SU-DHL-6 (cell line): ENCODE measurements at regions not wholly inside any gene's neighbourhood (a gene's known extent, or its start where the extent isn't known, plus 50 kb on each side); places are given as distances from the start of the nearest gene placed in this dataset.

Experiments used
- H2AFZ ChIP-seq: fragments of 200-600 bp; sonication (generic); 2 replicates; pipeline ENCODE4 v1.6.1; 2014; ENCODE audit warnings: low read depth, mild to moderate bottlenecking, moderate library complexity, mixed read lengths, antibody characterized with exemption, low read length; ENCODE audit not compliant: severe bottlenecking
- H3F3A ChIP-seq: fragments of 200-600 bp; shearing (Covaris generic); 2 replicates; pipeline ENCODE4 v1.6.0; 2016; ENCODE audit warnings: antibody characterized with exemption, mild to moderate bottlenecking; ENCODE audit not compliant: insufficient read depth
- H3K27ac ChIP-seq: fragments of 200-600 bp; sonication (generic); 2 replicates; pipeline ENCODE4 v1.5.1; 2016; ENCODE audit warnings: low read depth, mild to moderate bottlenecking, low read length, moderate library complexity, mixed read lengths
- H3K27me3 ChIP-seq: fragments of 200-600 bp; sonication (generic), shearing (Covaris generic); 2 replicates; pipeline ENCODE4 v1.6.0; 2014; ENCODE audit warnings: mild to moderate bottlenecking, low read length
- H3K36me3 ChIP-seq: fragments of 200-600 bp; sonication (generic); 2 replicates; pipeline ENCODE4 v1.6.1; 2014; ENCODE audit warnings: mild to moderate bottlenecking, low read length, mixed read lengths
- H3K4me2 ChIP-seq: fragments of 300-600, 200-600 bp; shearing (Covaris generic), sonication (generic); 2 replicates; pipeline ENCODE4 v1.6.0; 2014; ENCODE audit warnings: low read length, low read depth, mild to moderate bottlenecking; ENCODE audit not compliant: poor library complexity, severe bottlenecking
- H3K4me3 ChIP-seq: fragments of 200-600 bp; sonication (generic); 2 replicates; pipeline ENCODE4 v1.5.1; 2014; ENCODE audit warnings: antibody characterized with exemption, low read length, mild to moderate bottlenecking, mixed read lengths; ENCODE audit not compliant: insufficient read depth, poor library complexity, severe bottlenecking
- H3K79me2 ChIP-seq: fragments of 200-600 bp; sonication (generic); 2 replicates; pipeline ENCODE4 v1.6.1; 2014; ENCODE audit warnings: mild to moderate bottlenecking, low read length, moderate library complexity; ENCODE audit not compliant: insufficient read depth
- H3K9ac ChIP-seq: fragments of 200-600 bp; sonication (generic); 2 replicates; pipeline ENCODE4 v1.7.0; 2014; ENCODE audit warnings: mild to moderate bottlenecking, low read length
- H3K9me2 ChIP-seq: fragments of 200-600 bp; sonication (generic); replicated peaks from 2 replicates; pipeline ENCODE4 v1.6.1; 2014; ENCODE audit warnings: low read length; ENCODE audit not compliant: insufficient read depth
- H3K9me3 ChIP-seq: fragments of 200-600 bp; sonication (generic); 2 replicates; pipeline ENCODE4 v1.6.1; 2014; ENCODE audit warnings: low read length, mixed read lengths; ENCODE audit not compliant: insufficient read depth
- H4K20me1 ChIP-seq: fragments of 200-600 bp; sonication (generic); 2 replicates; pipeline ENCODE4 v1.6.1; 2014; ENCODE audit warnings: low read depth, mild to moderate bottlenecking, antibody characterized with exemption, low read length, moderate library complexity, mixed read lengths
- EZH2phosphoT487 ChIP-seq: fragments of 200-600 bp; sonication (generic), shearing (Covaris generic); conservative IDR thresholded peaks from 2 replicates; pipeline ENCODE4 v1.6.1; 2018; ENCODE audit warnings: mild to moderate bottlenecking, antibody characterized with exemption, low read length, moderate library complexity, mixed read lengths
- TF ChIP-seq, protein P1 (sequence below): fragments of 200-600 bp; sonication (generic); IDR thresholded peaks from one replicate; pipeline ENCODE4 v1.5.1; 2017; ENCODE audit warnings: antibody characterized with exemption, mild to moderate bottlenecking, low read length, moderate library complexity; ENCODE audit not compliant: insufficient read depth, poor library complexity, severe bottlenecking

GRCh38 chr14:98074111-98074510 is 1197.9 kb downstream of the BCL11B start:
- Histone ChIP-seq H4K20me1 (no peaks in the 10 kb centered on the region), H3K4me2 (no peak overlapping the region), H3K27ac (no peak overlapping the region), H3K9me2 (no peaks in the 10 kb centered on the region), H2AFZ (no peak overlapping the region), H3F3A (no peaks in the 10 kb centered on the region), H3K4me3 (no peak overlapping the region), H3K27me3 (no peaks in the 10 kb centered on the region), H3K36me3 (no peaks in the 10 kb centered on the region), H3K79me2 (no peaks in the 10 kb centered on the region), H3K9ac (no peak overlapping the region), H3K9me3 (no peaks in the 10 kb centered on the region)
- TF ChIP-seq, protein P1, sequence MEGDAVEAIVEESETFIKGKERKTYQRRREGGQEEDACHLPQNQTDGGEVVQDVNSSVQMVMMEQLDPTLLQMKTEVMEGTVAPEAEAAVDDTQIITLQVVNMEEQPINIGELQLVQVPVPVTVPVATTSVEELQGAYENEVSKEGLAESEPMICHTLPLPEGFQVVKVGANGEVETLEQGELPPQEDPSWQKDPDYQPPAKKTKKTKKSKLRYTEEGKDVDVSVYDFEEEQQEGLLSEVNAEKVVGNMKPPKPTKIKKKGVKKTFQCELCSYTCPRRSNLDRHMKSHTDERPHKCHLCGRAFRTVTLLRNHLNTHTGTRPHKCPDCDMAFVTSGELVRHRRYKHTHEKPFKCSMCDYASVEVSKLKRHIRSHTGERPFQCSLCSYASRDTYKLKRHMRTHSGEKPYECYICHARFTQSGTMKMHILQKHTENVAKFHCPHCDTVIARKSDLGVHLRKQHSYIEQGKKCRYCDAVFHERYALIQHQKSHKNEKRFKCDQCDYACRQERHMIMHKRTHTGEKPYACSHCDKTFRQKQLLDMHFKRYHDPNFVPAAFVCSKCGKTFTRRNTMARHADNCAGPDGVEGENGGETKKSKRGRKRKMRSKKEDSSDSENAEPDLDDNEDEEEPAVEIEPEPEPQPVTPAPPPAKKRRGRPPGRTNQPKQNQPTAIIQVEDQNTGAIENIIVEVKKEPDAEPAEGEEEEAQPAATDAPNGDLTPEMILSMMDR, result no peak
- TF ChIP-seq EZH2phosphoT487, result no peak

DNA sequence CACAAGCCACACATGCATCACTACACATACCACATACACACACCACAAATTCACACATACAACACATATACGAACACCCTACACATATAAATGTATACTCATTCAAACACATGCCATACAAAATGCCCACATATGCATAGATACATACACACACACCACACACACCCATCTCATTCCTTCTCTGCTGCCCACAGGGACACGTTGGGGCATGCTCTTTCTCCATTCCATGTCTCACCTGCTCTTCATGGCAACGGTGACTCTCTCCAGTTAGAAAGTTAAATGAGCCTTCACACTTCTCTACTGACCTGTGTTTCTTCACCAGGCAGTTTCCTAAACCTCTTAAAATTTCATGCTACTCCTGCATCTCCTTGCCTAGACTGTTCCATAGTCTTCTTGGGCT is 1194.8 kb downstream of the BCL11B start:
- TF ChIP-seq EZH2phosphoT487, result no peak
- TF ChIP-seq, protein P1, result no peak
- Histone ChIP-seq H4K20me1 (no peaks in the 10 kb centered on the region), H3K4me3 (no peak overlapping the region), H2AFZ (no peak overlapping the region), H3K36me3 (no peaks in the 10 kb centered on the region), H3K4me2 (no peak overlapping the region), H3K79me2 (no peaks in the 10 kb centered on the region), H3K9me3 (no peaks in the 10 kb centered on the region), H3K9me2 (no peaks in the 10 kb centered on the region), H3F3A (no peaks in the 10 kb centered on the region), H3K27ac (no peak overlapping the region), H3K9ac (no peak overlapping the region), H3K27me3 (no peaks in the 10 kb centered on the region)

GRCh38 chr14:98082833-98083232 is 1189.2 kb downstream of the BCL11B start:
- Histone ChIP-seq H3F3A (no peaks in the 10 kb centered on the region), H2AFZ (no peak overlapping the region), H3K4me2 (no peak overlapping the region), H3K27ac (no peak overlapping the region), H3K36me3 (no peaks in the 10 kb centered on the region), H3K4me3 (no peak overlapping the region), H3K9ac (no peak overlapping the region), H3K9me3 (no peaks in the 10 kb centered on the region), H3K79me2 (no peaks in the 10 kb centered on the region), H4K20me1 (no peaks in the 10 kb centered on the region), H3K27me3 (no peaks in the 10 kb centered on the region), H3K9me2 (no peaks in the 10 kb centered on the region)
- no peak for TF ChIP-seq EZH2phosphoT487
- TF ChIP-seq, protein P1, result no peak
